H9 (cell line): ENCODE measurements at regions not wholly inside any gene's neighbourhood (a gene's known extent, or its start where the extent isn't known, plus 50 kb on each side); places are given as distances from the start of the nearest gene placed in this dataset.

ENCODE experiments used
- DNase-seq: peaks from one replicate; pipeline ENCODE4 v3.0.0-alpha.2; 2017
- H2AFZ ChIP-seq: one replicate; pipeline ENCODE4 v1.6.1; 2013; ENCODE audit warnings: mild to moderate bottlenecking, low read length, control low read depth, moderate library complexity
- H2AK5ac ChIP-seq: 2 replicates; pipeline ENCODE4 v1.6.1; 2013; ENCODE audit warnings: low read length, control low read depth, mixed read lengths; ENCODE audit not compliant: insufficient read length
- H2BK120ac ChIP-seq: one replicate; pipeline ENCODE4 v1.6.1; 2013; ENCODE audit warnings: low read depth, mild to moderate bottlenecking, low read length, control low read depth, inconsistent platforms; ENCODE audit not compliant: poor library complexity, severe bottlenecking
- H2BK12ac ChIP-seq: 2 replicates; pipeline ENCODE4 v1.6.1; 2013; ENCODE audit warnings: low read length, control low read depth, mixed read lengths, low read depth; ENCODE audit not compliant: insufficient read length
- H2BK15ac ChIP-seq: 2 replicates; pipeline ENCODE4 v1.6.1; 2013; ENCODE audit warnings: low read depth, low read length, control low read depth
- H2BK20ac ChIP-seq: one replicate; pipeline ENCODE4 v1.6.1; 2013; ENCODE audit warnings: low read depth, mild to moderate bottlenecking, low read length, control low read depth, inconsistent platforms; ENCODE audit not compliant: poor library complexity, severe bottlenecking
- H2BK5ac ChIP-seq: 2 replicates; pipeline ENCODE4 v1.6.1; 2013; ENCODE audit warnings: low read length, control low read depth, mixed read lengths; ENCODE audit not compliant: insufficient read length
- H3K14ac ChIP-seq: 2 replicates; pipeline ENCODE4 v1.6.1; 2013; ENCODE audit warnings: low read length, control low read depth; ENCODE audit not compliant: insufficient read depth
- H3K18ac ChIP-seq: 2 replicates; pipeline ENCODE4 v1.6.1; 2013; ENCODE audit warnings: low read depth, mild to moderate bottlenecking, mixed read lengths, low read length, control low read depth; ENCODE audit not compliant: insufficient read length
- H3K23ac ChIP-seq: 2 replicates; pipeline ENCODE4 v1.6.1; 2013; ENCODE audit warnings: low read length, control low read depth, mixed read lengths, low read depth; ENCODE audit not compliant: insufficient read length
- H3K23me2 ChIP-seq: 2 replicates; pipeline ENCODE4 v1.6.1; 2013; ENCODE audit warnings: low read depth, mild to moderate bottlenecking, mixed read lengths, low read length, control low read depth; ENCODE audit not compliant: insufficient read length, poor library complexity, severe bottlenecking
- H3K27ac ChIP-seq: 2 replicates; pipeline ENCODE4 v1.5.1; 2013; ENCODE audit warnings: low read length, control low read depth, mixed read lengths, low read depth; ENCODE audit not compliant: insufficient read length
- H3K27me3 ChIP-seq: 2 replicates; pipeline ENCODE4 v1.6.1; 2013; ENCODE audit warnings: low read length, control low read depth, inconsistent platforms; ENCODE audit not compliant: insufficient read depth
- H3K4ac ChIP-seq: 2 replicates; pipeline ENCODE4 v1.6.1; 2013; ENCODE audit warnings: low read depth, mild to moderate bottlenecking, control low read depth, inconsistent platforms, low read length, moderate library complexity
- H3K4me1 ChIP-seq: 2 replicates; pipeline ENCODE4 v1.6.1; 2013; ENCODE audit warnings: low read length, control low read depth, inconsistent platforms; ENCODE audit not compliant: insufficient read depth
- H3K4me2 ChIP-seq: 2 replicates; pipeline ENCODE4 v1.6.1; 2013; ENCODE audit warnings: low read length, control low read depth, mixed read lengths; ENCODE audit not compliant: insufficient read length, insufficient read depth
- H3K56ac ChIP-seq: 2 replicates; pipeline ENCODE4 v1.6.1; 2013; ENCODE audit warnings: low read depth, mild to moderate bottlenecking, mixed read lengths, low read length, control low read depth; ENCODE audit not compliant: insufficient read length
- H3K79me1 ChIP-seq: 2 replicates; pipeline ENCODE4 v1.6.1; 2013; ENCODE audit warnings: low read depth, mild to moderate bottlenecking, moderate library complexity, low read length, control low read depth, inconsistent platforms; ENCODE audit not compliant: insufficient read depth, poor library complexity, severe bottlenecking
- H3K79me2 ChIP-seq: 2 replicates; pipeline ENCODE4 v1.6.1; 2013; ENCODE audit warnings: low read length, control low read depth, inconsistent platforms; ENCODE audit not compliant: insufficient read depth
- H3K9ac ChIP-seq: 2 replicates; pipeline ENCODE4 v1.6.1; 2013; ENCODE audit warnings: low read length, control low read depth, mixed read lengths; ENCODE audit not compliant: insufficient read length; ENCODE audit errors: extremely low read depth
- H3K9me3 ChIP-seq: one replicate; pipeline ENCODE4 v1.6.1; 2013; ENCODE audit warnings: low read depth, low read length, inconsistent platforms; ENCODE audit not compliant: control insufficient read depth
- H3T11ph ChIP-seq: one replicate; pipeline ENCODE4 v1.6.1; 2013; ENCODE audit warnings: mild to moderate bottlenecking, low read length, control low read depth, inconsistent platforms
- H4K20me1 ChIP-seq: one replicate; pipeline ENCODE4 v1.6.1; 2013; ENCODE audit not compliant: control insufficient read depth, insufficient read length, insufficient read depth
- H4K5ac ChIP-seq: 2 replicates; pipeline ENCODE4 v1.6.1; 2013; ENCODE audit warnings: low read depth, mild to moderate bottlenecking, mixed read lengths, low read length, control low read depth; ENCODE audit not compliant: insufficient read length
- H4K8ac ChIP-seq: replicated peaks from 2 replicates; pipeline ENCODE4 v1.6.1; 2013; ENCODE audit warnings: low read length, control low read depth, mixed read lengths, low read depth; ENCODE audit not compliant: insufficient read length
- H4K91ac ChIP-seq: 2 replicates; pipeline ENCODE4 v1.6.1; 2013; ENCODE audit warnings: low read depth, mild to moderate bottlenecking, moderate library complexity, mixed read lengths, low read length, control low read depth; ENCODE audit not compliant: insufficient read length
- H3K27ac Mint-ChIP-seq, 3 experiments: 2 replicates in 2 of 3; 3 replicates in 1 of 3; pipeline ENCODE4 v1.8.0; 2020 to 2021; ENCODE audit warnings: mixed read lengths in 3 of 3, mild to moderate bottlenecking in 1 of 3, moderate library complexity in 1 of 3
- H3K27me3 Mint-ChIP-seq: 2 replicates; pipeline ENCODE4 v1.8.0; 2021; ENCODE audit warnings: low read depth, mild to moderate bottlenecking, moderate library complexity, mixed read lengths
- H3K36me3 Mint-ChIP-seq, 3 experiments: 2 replicates in 2 of 3; 3 replicates in 1 of 3; pipeline ENCODE4 v1.8.0; 2020 to 2021; ENCODE audit warnings: low read depth in 3 of 3, mixed read lengths in 3 of 3; ENCODE audit not compliant: insufficient read depth in 1 of 3
- H3K4me1 Mint-ChIP-seq, 2 experiments: 2 replicates each; pipeline ENCODE4 v1.8.0; 2020; ENCODE audit warnings: mixed read lengths in 2 of 2
- H3K4me3 Mint-ChIP-seq, 2 experiments: 2 replicates in 1 of 2; 3 replicates in 1 of 2; pipeline ENCODE4 v1.8.0; 2020 to 2021; ENCODE audit warnings: mild to moderate bottlenecking in 2 of 2, mixed read lengths in 2 of 2, moderate library complexity in 1 of 2
- H3K9me3 Mint-ChIP-seq, 2 experiments: 2 replicates in 1 of 2; 3 replicates in 1 of 2; pipeline ENCODE4 v1.8.0; 2020; ENCODE audit warnings: mild to moderate bottlenecking in 2 of 2, mixed read lengths in 2 of 2, moderate library complexity in 1 of 2
- CTCF ChIP-seq: fragments of 200-600 bp; sonication (generic); conservative IDR thresholded peaks from 3 replicates; pipeline ENCODE4 v1.8.0; 2021; ENCODE audit warnings: antibody characterized with exemption, mild to moderate bottlenecking
- WGBS: extraction: QIAGEN DNeasy Blood & Tissue Kit; methylation state at CpG from one replicate; pipeline ENCODE4 v1.1.7; 2013; ENCODE audit warnings: missing lambda C conversion rate, low lambda C conversion rate, mixed read lengths; ENCODE audit not compliant: insufficient read length; ENCODE audit errors: extremely low coverage; 5-methylcytosine and 5-hydroxymethylcytosine counted together

- no CpG with 5 or more reads among the region's 3 CpGs for WGBS
- Histone ChIP-seq H2BK15ac (no peak overlapping the region), H4K91ac (no peak overlapping the region), H4K8ac (no peak overlapping the region), H3K4me2 (no peak overlapping the region), H3K9me3 (no peaks in the 10 kb centered on the region), H2AK5ac (no peak overlapping the region), H3K27me3 (no peaks in the 10 kb centered on the region), H3K79me2 (no peaks in the 10 kb centered on the region), H2BK5ac (no peak overlapping the region), H2BK12ac (no peak overlapping the region), H4K20me1 (no peaks in the 10 kb centered on the region), H3K23me2 (no peaks in the 10 kb centered on the region), H3K27ac (no peak overlapping the region), H3K9ac (no peak overlapping the region), H3K23ac (no peak overlapping the region), H2BK20ac (no peak overlapping the region), H2BK120ac (no peak overlapping the region), H3T11ph (no peak overlapping the region), H3K79me1 (no peaks in the 10 kb centered on the region), H3K14ac (no peak overlapping the region), H4K5ac (no peak overlapping the region), H3K4ac (no peak overlapping the region), H3K56ac (no peak overlapping the region), H3K4me1 (no peaks in the 10 kb centered on the region), H2AFZ (no peak overlapping the region), H3K18ac (no peak overlapping the region)
- H3K27ac Mint-ChIP-seq, result no peak overlapping the region
- no peaks in the 10 kb centered on the region for H3K4me1 Mint-ChIP-seq
- H3K27me3 Mint-ChIP-seq, result peaks cover 30% of the 10 kb centered on the region
- no peaks in the 10 kb centered on the region; a peak in 1 of 5 replicates for H3K9me3 Mint-ChIP-seq
- no peak for TF ChIP-seq CTCF
- no peak overlapping the region for H3K4me3 Mint-ChIP-seq
- DNase-seq, result no peak
- H3K36me3 Mint-ChIP-seq, result no peaks in the 10 kb centered on the region
These were observed 495.9 kb upstream of the RBFOX1 start for GRCh38 chr16:6836766-6837165.
